NCI-H146 (cell line): ENCODE measurements at regions not wholly inside any gene's neighbourhood (a gene's known extent, or its start where the extent isn't known, plus 50 kb on each side); places are given as distances from the start of the nearest gene placed in this dataset.
"Not testable (repeated sequence)": the region's sequence is repeated elsewhere in the genome, so short reads cannot be mapped to it uniquely, and the experiment has no call there.

Source experiments
- DNase-seq: peaks from one replicate; lab custom pipeline; 2025; lab: John Stamatoyannopoulos, UW

- DNase-seq: no peak
Observed at GRCh38 chr2:67777836-67778429, 284.9 kb downstream of the C1D start.

GRCh38 chr2:67780841-67781240, 282.0 kb downstream of the C1D start:
- not testable (repeated sequence) for DNase-seq

GRCh38 chr2:67782443-67782842, 280.4 kb downstream of the C1D start:
- no peak for DNase-seq

GRCh38 chr2:67783026-67783425, 279.8 kb downstream of the C1D start:
- DNase-seq: no peak

- DNase-seq: no peak
Observed at GRCh38 chr2:67790622-67791021, 272.2 kb downstream of the C1D start.

- no peak for DNase-seq
Observed at GRCh38 chr2:67792191-67792590, 270.6 kb downstream of the C1D start.

- DNase-seq: no peak
Observed at GRCh38 chr2:67792681-67793091, 270.1 kb downstream of the C1D start.

GRCh38 chr2:67797801-67798540, 264.8 kb downstream of the C1D start:
- DNase-seq: no peak

GRCh38 chr2:67798541-67799160, 264.2 kb downstream of the C1D start:
- no peak for DNase-seq

- DNase-seq: no peak
Observed at GRCh38 chr2:67799886-67800285, 262.9 kb downstream of the C1D start.

GRCh38 chr2:67802291-67802690, 260.5 kb downstream of the C1D start:
- DNase-seq: no peak

- no peak for DNase-seq
Observed at GRCh38 chr2:67802824-67803223, 260.0 kb downstream of the C1D start.

- no peak for DNase-seq
Observed at GRCh38 chr2:67806816-67807215, 256.0 kb downstream of the C1D start.

GRCh38 chr2:67808112-67808511, 254.7 kb downstream of the C1D start:
- DNase-seq: no peak

- no peak for DNase-seq
Observed at GRCh38 chr2:67812682-67813081, 250.1 kb downstream of the C1D start.

GRCh38 chr2:67823726-67824125, 239.1 kb downstream of the C1D start:
- DNase-seq: no peak

GRCh38 chr2:67824186-67824585, 238.6 kb downstream of the C1D start:
- no peak for DNase-seq

GRCh38 chr2:67825476-67825875, 237.3 kb downstream of the C1D start:
- DNase-seq: no peak

- DNase-seq: no peak
Observed at GRCh38 chr2:67828066-67828465, 234.7 kb downstream of the C1D start.

- no peak for DNase-seq
Observed at GRCh38 chr2:67829470-67829869, 233.3 kb downstream of the C1D start.

- DNase-seq: no peak
Observed at GRCh38 chr2:67833632-67834031, 229.2 kb downstream of the C1D start.

- DNase-seq: no peak
Observed at GRCh38 chr2:67834482-67834881, 228.3 kb downstream of the C1D start.

GRCh38 chr2:67835266-67835665, 227.5 kb downstream of the C1D start:
- no peak for DNase-seq
